ENCODE measurements at regions not wholly inside any gene's neighbourhood (a gene's known extent, or its start where the extent isn't known, plus 50 kb on each side); places are given as distances from the start of the nearest gene placed in this dataset.

GRCh38 chr14:82122655-82123054 lies 589.0 kb upstream of the SEL1L start:
- 31 to 62% (median 51%) methylated on average over 1 of the region's 1 CpG for WGBS, 4 donors
- Histone ChIP-seq H3K4me1 (no peaks in the 10 kb centered on the region), H3K27ac (no peak overlapping the region), H3K27me3 (no peaks in the 10 kb centered on the region), H3K4me3 (no peak overlapping the region), H3K9me3 (peaks cover 0 to 8% (median 2%) of the 10 kb centered on the region in 12 donors), H3K36me3 (no peaks in the 10 kb centered on the region)
- DNase-seq, result no peak
- intact Hi-C loops (cut with DNase I), result no loop called here
- ATAC-seq, result no peak
- TF ChIP-seq POLR2A (IDR thresholded peaks at IDR 0.05) (no peak), CTCF (IDR thresholded peaks at IDR 0.05) (no peak)

DNA sequence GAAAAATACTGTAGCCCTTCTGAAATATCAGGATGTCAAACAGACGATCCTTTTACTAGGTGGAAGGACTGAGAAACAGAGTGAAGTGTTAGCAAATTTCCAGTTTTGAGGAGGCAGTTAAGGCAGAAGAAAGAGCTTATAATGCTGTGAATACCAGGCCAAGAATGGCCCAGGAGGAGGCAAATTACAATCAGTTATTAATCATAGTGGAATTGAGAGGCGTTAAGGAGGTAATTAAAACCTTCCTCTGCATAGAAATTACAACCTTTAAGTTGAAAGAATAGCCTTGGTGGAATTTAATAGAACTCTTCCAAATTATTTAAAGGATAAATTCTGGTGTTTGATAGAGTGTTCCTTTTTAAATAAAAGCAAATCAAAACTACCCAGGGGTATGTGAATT lies 590.9 kb upstream of the SEL1L start:
- intact Hi-C loops (cut with DNase I), result no loop called here
- WGBS, 4 donors, result 54 to 90% (median 76%) methylated on average over 2 of the region's 2 CpGs
- ATAC-seq, result no peak
- Histone ChIP-seq H3K27me3 (no peaks in the 10 kb centered on the region), H3K36me3 (no peaks in the 10 kb centered on the region), H3K27ac (no peak overlapping the region), H3K4me1 (no peaks in the 10 kb centered on the region), H3K9me3 (no peaks in the 10 kb centered on the region), H3K4me3 (no peak overlapping the region)
- TF ChIP-seq POLR2A (IDR thresholded peaks at IDR 0.05), result no peak
- TF ChIP-seq CTCF (IDR thresholded peaks at IDR 0.05), result no peak
- DNase-seq, result no peak

GRCh38 chr14:82126006-82126405 lies 592.4 kb upstream of the SEL1L start:
- Histone ChIP-seq H3K36me3 (no peaks in the 10 kb centered on the region), H3K4me1 (no peaks in the 10 kb centered on the region), H3K27me3 (no peaks in the 10 kb centered on the region), H3K4me3 (no peak overlapping the region), H3K27ac (no peak overlapping the region), H3K9me3 (no peaks in the 10 kb centered on the region)
- TF ChIP-seq CTCF (IDR thresholded peaks at IDR 0.05) (no peak), POLR2A (IDR thresholded peaks at IDR 0.05) (no peak)
- intact Hi-C loops (cut with DNase I), result no loop called here
- no peak for ATAC-seq
- no peak for DNase-seq
- WGBS, 4 donors, result 48 to 52% (median 49%) methylated on average over 2 of the region's 2 CpGs

- Histone ChIP-seq H3K27ac (no peak overlapping the region), H3K36me3 (no peaks in the 10 kb centered on the region), H3K9me3 (peaks cover 0 to 21% (median 0%) of the 10 kb centered on the region in 12 donors), H3K4me1 (no peaks in the 10 kb centered on the region), H3K4me3 (no peak overlapping the region), H3K27me3 (no peaks in the 10 kb centered on the region)
- intact Hi-C loops (cut with DNase I), result no loop called here
- no peak for ATAC-seq
- no peak for DNase-seq
- TF ChIP-seq POLR2A (IDR thresholded peaks at IDR 0.05) (no peak), CTCF (IDR thresholded peaks at IDR 0.05) (no peak)
- WGBS, 4 donors, result 0% methylated on average over 1 of the region's 1 CpG
Measured at GRCh38 chr14:82134411-82134810, 600.8 kb upstream of the SEL1L start.
